HG03196 (cell line): ENCODE measurements at regions not wholly inside any gene's neighbourhood (a gene's known extent, or its start where the extent isn't known, plus 50 kb on each side); places are given as distances from the start of the nearest gene placed in this dataset.
"Not testable (repeated sequence)": the region's sequence is repeated elsewhere in the genome, so short reads cannot be mapped to it uniquely, and the experiment has no call there.

ENCODE experiments used
- ATAC-seq: cut with Tn5 transposase; IDR thresholded peaks from one replicate; pipeline ENCODE4 v1.9.1; 2021; ENCODE audit not compliant: unreplicated experiment

DNA sequence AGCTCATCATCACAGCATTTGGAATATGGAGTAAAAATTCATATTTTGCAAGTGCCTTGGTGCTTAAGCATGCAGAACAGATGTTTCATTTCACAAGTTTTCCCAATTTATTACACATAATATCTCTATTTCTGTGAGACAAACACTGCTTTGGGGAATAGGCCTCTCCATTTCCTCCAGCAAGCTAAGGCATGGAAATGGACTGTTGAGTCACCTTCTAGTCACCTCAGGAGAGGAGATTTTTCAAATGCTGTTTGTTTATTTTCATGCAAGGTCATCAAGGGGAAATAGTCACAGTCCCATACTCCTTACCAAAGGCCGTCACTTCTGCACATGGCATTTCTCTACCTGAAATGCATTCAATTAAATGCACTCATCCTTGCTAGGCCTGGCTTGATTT is 57.4 kb upstream of the NUTM2D start:
- ATAC-seq: not testable (repeated sequence)

DNA sequence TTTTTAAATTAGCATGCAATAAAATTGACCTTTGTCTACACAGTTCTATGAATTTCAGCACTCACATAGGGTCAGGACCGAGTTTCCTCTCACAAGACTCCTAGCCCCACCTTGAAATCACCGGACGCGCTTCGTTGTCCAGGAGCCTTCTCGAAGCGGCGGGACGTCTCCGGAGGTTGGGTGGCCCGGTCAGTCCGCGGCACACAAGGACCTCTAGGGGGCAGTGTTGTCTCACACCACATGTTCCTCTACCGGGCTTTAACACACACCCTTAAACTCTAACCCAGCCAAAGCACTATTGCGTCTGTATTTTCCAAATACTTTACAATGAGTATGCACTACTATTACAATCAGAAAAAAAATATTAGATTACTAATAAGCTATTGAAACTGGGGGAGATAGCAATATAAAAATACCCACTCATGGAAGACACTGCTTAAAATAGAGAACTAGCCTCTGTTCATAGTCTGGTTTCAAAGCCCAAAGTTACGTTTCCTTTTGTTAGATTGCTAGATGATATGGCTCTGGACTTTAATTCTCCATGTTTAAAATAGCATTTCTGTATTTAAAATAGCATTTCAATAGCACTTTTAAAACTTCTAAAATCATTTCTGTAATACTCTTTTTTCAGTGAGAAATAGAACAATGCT is 56.0 kb upstream of the NUTM2D start:
- ATAC-seq: peak; percentile 83

DNA sequence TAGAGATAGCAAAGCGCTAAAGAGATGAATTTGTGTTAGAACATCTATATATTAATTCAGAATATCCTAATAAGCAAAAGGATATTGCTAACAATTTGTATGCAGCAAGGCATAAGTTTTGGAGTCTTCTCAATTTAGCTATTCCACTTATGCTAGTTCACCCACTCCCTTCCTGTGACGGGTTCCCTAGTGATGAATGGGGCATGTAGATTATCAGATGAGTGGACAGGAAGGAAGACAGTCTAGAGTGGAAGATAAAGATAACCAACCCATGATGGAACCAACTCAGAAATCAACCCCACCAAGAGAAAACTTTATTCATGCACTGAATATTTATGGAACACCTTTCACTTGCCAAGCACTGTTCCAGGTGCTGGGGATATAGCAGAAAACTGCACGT is 55.4 kb upstream of the NUTM2D start:
- ATAC-seq: not testable (repeated sequence)

DNA sequence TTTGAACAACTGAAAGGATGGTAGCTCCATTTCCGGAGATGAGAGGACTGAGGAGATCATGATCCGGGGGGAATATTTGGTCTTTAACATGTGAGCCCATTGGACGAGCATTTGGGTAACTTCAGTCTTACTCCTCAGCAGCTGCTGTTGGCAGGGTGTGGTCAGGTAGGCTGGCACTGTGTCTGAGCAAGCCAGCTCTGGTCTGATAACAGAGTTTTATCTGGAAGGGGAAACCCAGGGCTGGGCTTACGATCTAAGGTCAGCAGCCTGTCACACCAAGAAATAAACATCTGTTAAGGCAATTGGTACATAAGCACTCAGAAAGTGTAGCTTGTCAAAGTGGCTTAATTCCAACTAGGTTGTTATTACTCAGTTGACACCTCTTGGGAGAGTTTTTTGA is 53.8 kb upstream of the NUTM2D start:
- not testable (repeated sequence) for ATAC-seq

DNA sequence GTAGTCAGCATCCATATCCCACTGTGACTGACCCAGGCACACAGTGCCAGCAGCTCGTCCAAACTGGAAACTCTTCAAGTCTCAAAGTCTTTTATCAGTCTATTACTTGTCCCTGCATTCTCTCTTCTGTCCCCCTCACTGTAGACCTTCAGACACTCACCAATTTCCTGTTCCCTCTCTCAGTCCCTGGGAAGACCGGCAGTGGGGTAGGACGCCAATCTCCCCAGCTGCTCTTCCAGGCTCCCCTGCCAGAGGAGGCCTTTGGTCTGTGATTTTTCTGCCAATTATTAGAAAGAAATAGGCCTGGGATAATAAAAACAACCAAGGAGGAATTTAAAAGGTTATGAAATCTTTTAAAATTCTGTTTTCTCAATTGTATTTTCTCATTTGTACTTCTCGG is 50.9 kb upstream of the NUTM2D start:
- ATAC-seq: not testable (repeated sequence)
